ENCODE measurements at regions not wholly inside any gene's neighbourhood (a gene's known extent, or its start where the extent isn't known, plus 50 kb on each side); places are given as distances from the start of the nearest gene placed in this dataset.

DNA sequence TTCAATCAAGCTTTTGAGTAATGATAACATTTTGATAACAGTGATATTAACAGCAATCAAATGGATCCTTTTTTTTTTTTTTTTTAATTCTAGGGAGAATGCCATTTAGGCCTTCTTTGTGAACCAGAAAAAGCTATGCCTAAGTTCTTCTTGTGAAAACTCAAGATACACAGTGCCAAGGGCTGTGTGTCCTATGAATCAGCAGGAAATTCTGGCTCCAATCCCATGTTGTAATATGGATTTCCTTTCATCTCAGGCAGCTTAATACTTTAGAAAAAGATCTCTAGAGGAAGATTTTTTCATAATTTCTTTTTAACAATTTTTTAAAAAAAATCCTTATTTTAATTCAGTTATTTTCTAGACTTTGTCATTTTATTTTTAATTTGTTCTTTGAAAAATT, 96.1 kb downstream of the NUDT12 start:
- TF ChIP-seq POLR2AphosphoS5 (IDR thresholded peaks at IDR 0.05; ENCODE audit: low read depth, low read length) (no peak), SIN3A (IDR thresholded peaks at IDR 0.05; ENCODE audit: borderline replicate concordance, insufficient read depth, low read depth, low read length) (no peak)

Measured in Panc1 (cell line).